HEK293T (cell line): ENCODE measurements at regions not wholly inside any gene's neighbourhood (a gene's known extent, or its start where the extent isn't known, plus 50 kb on each side); places are given as distances from the start of the nearest gene placed in this dataset.

ENCODE experiments used
- ARNT ChIP-seq: fragments of 450-650 bp; IDR thresholded peaks from 2 replicates; pipeline ENCODE4 v1.6.1; 2017; ENCODE audit warnings: mild to moderate bottlenecking
- CTBP1 ChIP-seq: fragments of 450-650 bp; IDR thresholded peaks from 2 replicates; pipeline ENCODE4 v1.6.1; 2016; ENCODE audit warnings: borderline replicate concordance
- ELF4 ChIP-seq: fragments of 450-650 bp; IDR thresholded peaks from 2 replicates; pipeline ENCODE4 v1.6.1; 2017; ENCODE audit warnings: antibody characterized with exemption
- FOXA1 ChIP-seq: fragments of 450-650 bp; IDR thresholded peaks from 2 replicates; pipeline ENCODE4 v1.6.1; 2016; ENCODE audit warnings: mild to moderate bottlenecking
- FOXK2 ChIP-seq: fragments of 450-650 bp; IDR thresholded peaks from 2 replicates; pipeline ENCODE4 v1.6.1; 2016; ENCODE audit warnings: mild to moderate bottlenecking
- FOXM1 ChIP-seq: fragments of 450-650 bp; IDR thresholded peaks from 2 replicates; pipeline ENCODE4 v1.6.1; 2017; ENCODE audit warnings: mild to moderate bottlenecking, borderline replicate concordance
- LEF1 ChIP-seq: fragments of 450-650 bp; IDR thresholded peaks from 2 replicates; pipeline ENCODE4 v1.6.1; 2017; ENCODE audit warnings: mild to moderate bottlenecking, borderline replicate concordance
- NFRKB ChIP-seq: fragments of 450-650 bp; IDR thresholded peaks from 2 replicates; pipeline ENCODE4 v1.6.1; 2016; ENCODE audit warnings: mild to moderate bottlenecking, moderate library complexity
- SP1 ChIP-seq: fragments of 450-650 bp; IDR thresholded peaks from 2 replicates; pipeline ENCODE4 v1.6.1; 2017
- SUZ12 ChIP-seq: fragments of 450-650 bp; IDR thresholded peaks from 2 replicates; pipeline ENCODE4 v1.6.1; 2016; ENCODE audit warnings: mild to moderate bottlenecking
- TF ChIP-seq, protein P1 (sequence below): fragments of 450-650 bp; IDR thresholded peaks from 2 replicates; pipeline ENCODE4 v1.6.1; 2016

DNA sequence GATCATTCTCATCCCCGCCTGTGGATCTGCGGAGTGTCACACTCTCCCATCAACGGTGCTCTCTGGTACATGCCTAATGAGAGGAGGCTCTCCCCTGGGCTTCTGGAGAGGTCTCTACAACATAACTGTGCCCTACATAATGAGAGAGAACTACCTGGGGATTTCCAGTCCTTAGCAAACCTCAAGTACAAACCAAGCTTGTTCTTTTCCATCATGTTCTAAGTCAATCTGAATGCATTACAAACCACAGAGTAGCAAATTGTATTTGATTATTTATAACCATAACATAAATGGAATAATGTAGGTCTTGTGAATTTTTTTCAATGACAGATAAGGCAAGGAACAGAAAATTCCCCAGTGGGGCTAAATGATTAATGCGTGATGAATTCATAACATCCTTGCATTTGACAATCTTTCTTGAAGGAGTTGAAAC, 412.4 kb upstream of the NRP1 start:
- TF ChIP-seq, protein P1, sequence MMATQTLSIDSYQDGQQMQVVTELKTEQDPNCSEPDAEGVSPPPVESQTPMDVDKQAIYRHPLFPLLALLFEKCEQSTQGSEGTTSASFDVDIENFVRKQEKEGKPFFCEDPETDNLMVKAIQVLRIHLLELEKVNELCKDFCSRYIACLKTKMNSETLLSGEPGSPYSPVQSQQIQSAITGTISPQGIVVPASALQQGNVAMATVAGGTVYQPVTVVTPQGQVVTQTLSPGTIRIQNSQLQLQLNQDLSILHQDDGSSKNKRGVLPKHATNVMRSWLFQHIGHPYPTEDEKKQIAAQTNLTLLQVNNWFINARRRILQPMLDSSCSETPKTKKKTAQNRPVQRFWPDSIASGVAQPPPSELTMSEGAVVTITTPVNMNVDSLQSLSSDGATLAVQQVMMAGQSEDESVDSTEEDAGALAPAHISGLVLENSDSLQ: no peak
- no peak for TF ChIP-seq SUZ12
- no peak for TF ChIP-seq FOXM1
- no peak for TF ChIP-seq LEF1
- TF ChIP-seq CTBP1: no peak
- no peak for TF ChIP-seq SP1
- TF ChIP-seq NFRKB: no peak
- TF ChIP-seq ARNT: no peak
- no peak for TF ChIP-seq FOXA1
- no peak for TF ChIP-seq ELF4
- no peak for TF ChIP-seq FOXK2
